Lower leg skin (tissue), 4 donors: ENCODE measurements at regions not wholly inside any gene's neighbourhood (a gene's known extent, or its start where the extent isn't known, plus 50 kb on each side); places are given as distances from the start of the nearest gene placed in this dataset.

Experiments
- DNase-seq, 2 donors: peaks; one replicate each; pipeline ENCODE4 v3.0.0-alpha.2; 2019; ENCODE audit warnings: low spot score in 2 of 2
- H3K4me3 ChIP-seq: fragments of 200-600 bp; sonication (generic); 2 replicates; pipeline ENCODE4 v1.5.1; 2017; ENCODE audit warnings: mild to moderate bottlenecking, low read depth; ENCODE audit not compliant: poor library complexity, severe bottlenecking
- CTCF ChIP-seq, 3 donors: fragments of 450-650 bp; IDR thresholded peaks; one replicate each; pipeline ENCODE4 v1.5.1; 2016; ENCODE audit warnings: antibody characterized with exemption in 3 of 3, mild to moderate bottlenecking in 3 of 3, moderate library complexity in 2 of 3
- POLR2A ChIP-seq, 2 donors: fragments of 450-650 bp; IDR thresholded peaks; one replicate each; pipeline ENCODE4 v1.6.1; 2016 to 2017; ENCODE audit warnings: antibody characterized with exemption in 2 of 2, mild to moderate bottlenecking in 1 of 2, moderate library complexity in 1 of 2
- WGBS, 2 donors: methylation state at CpG; one replicate each; pipeline ENCODE4 v1.1.5; 2018; 5-methylcytosine and 5-hydroxymethylcytosine counted together
- intact Hi-C: fragments of 100-400 bp; cut with DNase I; formaldehyde crosslinking; loops from one replicate; pipeline ENCODE4 v1.15.0; 2023; ENCODE audit warnings: low total_unique reads

DNA sequence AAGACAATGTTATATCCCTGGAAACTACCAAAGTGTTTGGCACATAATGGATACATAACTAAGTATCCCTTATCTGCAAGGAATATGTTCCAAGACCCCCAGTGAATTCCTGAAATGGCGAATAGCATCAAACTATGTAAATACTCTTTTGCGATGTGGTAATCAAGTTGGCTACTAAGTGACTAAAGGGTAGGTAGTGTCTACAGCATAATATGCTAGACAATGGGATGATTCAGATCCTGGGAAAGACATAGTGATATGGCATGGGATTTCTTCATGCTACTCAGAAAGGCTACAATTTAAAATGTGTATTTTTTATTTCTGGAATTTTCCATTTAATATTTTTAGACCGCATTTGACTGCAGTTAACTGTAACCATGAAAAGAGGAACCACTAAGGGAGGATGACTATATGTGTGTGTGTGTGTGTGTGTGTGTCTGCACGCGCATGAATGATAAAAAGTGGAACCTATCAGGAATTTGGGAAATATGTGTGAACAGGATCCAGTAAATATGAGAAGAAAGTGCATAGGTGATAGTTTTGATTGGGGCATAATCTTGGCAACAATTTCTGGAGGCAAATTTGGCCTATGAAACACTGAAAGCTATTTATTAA lies 1899.9 kb downstream of the NCAM2 start:
- DNase-seq, result no peak
- H3K4me3 ChIP-seq, result no peak overlapping the region
- TF ChIP-seq POLR2A (IDR thresholded peaks at IDR 0.05) (no peak), CTCF (IDR thresholded peaks at IDR 0.05) (no peak)
- intact Hi-C loops, result no loop called here
- WGBS, 2 donors, result 83 to 86% methylated on average over 5 of the region's 5 CpGs

GRCh38 chr21:22900490-22900889 lies 1902.3 kb downstream of the NCAM2 start:
- DNase-seq, result no peak

GRCh38 chr21:22903851-22904250 lies 1905.6 kb downstream of the NCAM2 start:
- DNase-seq, result no peak
- intact Hi-C loops, result no loop called here
- H3K4me3 ChIP-seq, result no peak overlapping the region
- TF ChIP-seq POLR2A (IDR thresholded peaks at IDR 0.05) (no peak), CTCF (IDR thresholded peaks at IDR 0.05) (no peak)

More at GRCh38 chr21:22900490-22900889, 1902.3 kb downstream of the NCAM2 start:
- no peak overlapping the region for H3K4me3 ChIP-seq
- 39 to 40% methylated on average over 2 of the region's 2 CpGs for WGBS, 2 donors
- intact Hi-C loops, result no loop called here
- no peak for TF ChIP-seq POLR2A (IDR thresholded peaks at IDR 0.05)
- no peak for TF ChIP-seq CTCF (IDR thresholded peaks at IDR 0.05)

DNA sequence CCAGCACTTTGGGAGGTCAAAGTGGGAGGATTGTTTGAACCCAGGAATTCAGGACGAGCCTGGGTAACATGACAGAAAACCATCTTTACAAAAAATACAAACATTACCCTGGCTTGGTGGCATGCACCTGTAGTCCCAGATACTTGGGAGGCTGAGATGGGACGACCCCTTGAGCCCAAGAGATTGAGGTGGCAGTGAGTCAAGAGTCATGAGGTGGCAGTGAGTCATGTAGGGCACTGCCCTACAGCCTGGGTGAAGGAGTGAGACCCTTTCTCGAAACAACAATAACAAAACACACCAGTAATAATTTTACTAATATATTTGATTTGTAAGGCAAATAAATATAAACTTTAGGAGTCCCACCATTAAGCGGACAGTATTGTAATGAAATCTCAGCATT lies 1906.2 kb downstream of the NCAM2 start:
- TF ChIP-seq CTCF (IDR thresholded peaks at IDR 0.05) (no peak), POLR2A (IDR thresholded peaks at IDR 0.05) (no peak)
- H3K4me3 ChIP-seq, result no peak overlapping the region
- intact Hi-C loops, result no loop called here
- DNase-seq, result no peak
- WGBS, 2 donors, result 75 to 81% methylated on average over 4 of the region's 4 CpGs

GRCh38 chr21:22925032-22925431 lies 1926.8 kb downstream of the NCAM2 start:
- no peak for DNase-seq
- H3K4me3 ChIP-seq, result no peak overlapping the region
- intact Hi-C loops, result no loop called here
- WGBS, 2 donors, result 80 to 84% methylated on average over 1 of the region's 1 CpG
- no peak for TF ChIP-seq CTCF (IDR thresholded peaks at IDR 0.05)
- no peak for TF ChIP-seq POLR2A (IDR thresholded peaks at IDR 0.05)

GRCh38 chr21:22927469-22927868 lies 1929.3 kb downstream of the NCAM2 start:
- DNase-seq, result no peak
- intact Hi-C loops, result no loop called here
- TF ChIP-seq POLR2A (IDR thresholded peaks at IDR 0.05) (no peak), CTCF (IDR thresholded peaks at IDR 0.05) (no peak)
- no peak overlapping the region for H3K4me3 ChIP-seq
- 62 to 72% methylated on average over 2 of the region's 2 CpGs for WGBS, 2 donors
